ENCODE measurements at regions not wholly inside any gene's neighbourhood (a gene's known extent, or its start where the extent isn't known, plus 50 kb on each side); places are given as distances from the start of the nearest gene placed in this dataset.

GRCh38 chr5:164748861-164749260 is 1243.4 kb downstream of the MAT2B start:
- Histone ChIP-seq H2AFZ (ENCODE audit: insufficient read depth, low read length, poor library complexity) (no peak overlapping the region), H3K4me1 (ENCODE audit: control insufficient read depth in 1 of 2, insufficient read depth in 2 of 2, low read length in 2 of 2) (no peaks in the 10 kb centered on the region), H3K4ac (ENCODE audit: low read depth, low read length) (no peak overlapping the region), H4K8ac (ENCODE audit: low read depth, low read length) (no peak overlapping the region), H3K23ac (ENCODE audit: low read length) (no peak overlapping the region), H3K4me3 (ENCODE audit: low read depth, low read length) (no peak overlapping the region), H4K12ac (ENCODE audit: low read depth, low read length) (no peak overlapping the region), H2BK12ac (ENCODE audit: low read length) (no peak overlapping the region), H3K9ac (ENCODE audit: low read length) (no peak overlapping the region), H3K14ac (ENCODE audit: low read length) (no peak overlapping the region), H3K4me2 (ENCODE audit: low read length) (no peak overlapping the region), H2BK5ac (ENCODE audit: low read depth, low read length, poor library complexity) (no peak overlapping the region), H3K27me3 (ENCODE audit: insufficient read depth, low read length) (no peaks in the 10 kb centered on the region), H2AK5ac (ENCODE audit: low read length) (no peak overlapping the region), H3K9me3 (ENCODE audit: insufficient read depth, low read depth, low read length) (no peaks in the 10 kb centered on the region), H3K79me1 (ENCODE audit: low read length) (no peaks in the 10 kb centered on the region), H3K79me2 (ENCODE audit: control insufficient read depth, insufficient read depth, low read length, poor library complexity) (no peaks in the 10 kb centered on the region), H3K18ac (ENCODE audit: low read length) (no peak overlapping the region), H3K36me3 (ENCODE audit: control insufficient read depth in 1 of 2, insufficient read depth in 2 of 2, low read length in 2 of 2) (no peaks in the 10 kb centered on the region), H4K91ac (ENCODE audit: low read depth, low read length) (no peak overlapping the region), H2BK120ac (ENCODE audit: insufficient read depth, low read length, poor library complexity) (no peak overlapping the region), H3K27ac (ENCODE audit: low read depth, low read length) (no peak overlapping the region)
- no peak for DNase-seq

GRCh38 chr5:164753434-164753833 is 1248.0 kb downstream of the MAT2B start:
- no CpG with 5 or more reads among the region's 1 CpG for WGBS (ENCODE audit: extremely low coverage, insufficient coverage, insufficient read length)
- no peak overlapping the region for H3K27ac ChIP-seq (ENCODE audit: low read depth, low read length)
- no peaks in the 10 kb centered on the region for H3K79me2 ChIP-seq (ENCODE audit: control insufficient read depth, insufficient read depth, low read length, poor library complexity)
- no peaks in the 10 kb centered on the region for H3K36me3 ChIP-seq (ENCODE audit: control insufficient read depth in 1 of 2, insufficient read depth in 2 of 2, low read length in 2 of 2)
- no peak overlapping the region for H2BK12ac ChIP-seq (ENCODE audit: low read length)
- no peak overlapping the region for H3K23ac ChIP-seq (ENCODE audit: low read length)
- no peak overlapping the region for H2AFZ ChIP-seq (ENCODE audit: insufficient read depth, low read length, poor library complexity)
- H3K18ac ChIP-seq (ENCODE audit: low read length) = no peak overlapping the region
- H3K27me3 ChIP-seq (ENCODE audit: insufficient read depth, low read length) = no peaks in the 10 kb centered on the region
- H3K4me3 ChIP-seq (ENCODE audit: low read depth, low read length) = no peak overlapping the region
- H3K9me3 ChIP-seq (ENCODE audit: insufficient read depth, low read depth, low read length) = no peaks in the 10 kb centered on the region
- no peak overlapping the region for H3K9ac ChIP-seq (ENCODE audit: low read length)
- no peak overlapping the region for H2AK5ac ChIP-seq (ENCODE audit: low read length)
- no peak overlapping the region for H4K12ac ChIP-seq (ENCODE audit: low read depth, low read length)
- H3K4me2 ChIP-seq (ENCODE audit: low read length) = no peak overlapping the region
- no peak for DNase-seq
- no peak overlapping the region for H4K8ac ChIP-seq (ENCODE audit: low read depth, low read length)
- no peak overlapping the region for H2BK5ac ChIP-seq (ENCODE audit: low read depth, low read length, poor library complexity)
- H3K14ac ChIP-seq (ENCODE audit: low read length) = no peak overlapping the region
- no peaks in the 10 kb centered on the region for H3K79me1 ChIP-seq (ENCODE audit: low read length)
- no peaks in the 10 kb centered on the region for H3K4me1 ChIP-seq (ENCODE audit: control insufficient read depth in 1 of 2, insufficient read depth in 2 of 2, low read length in 2 of 2)
- H3K4ac ChIP-seq (ENCODE audit: low read depth, low read length) = no peak overlapping the region
- no peak overlapping the region for H2BK120ac ChIP-seq (ENCODE audit: insufficient read depth, low read length, poor library complexity)
- no peak overlapping the region for H4K91ac ChIP-seq (ENCODE audit: low read depth, low read length)

- Histone ChIP-seq H3K4me2 (ENCODE audit: low read length) (peak overlapping the region; percentile 50), H4K91ac (ENCODE audit: low read depth, low read length) (no peak overlapping the region), H3K18ac (ENCODE audit: low read length) (no peak overlapping the region), H3K27me3 (ENCODE audit: insufficient read depth, low read length) (no peaks in the 10 kb centered on the region), H4K12ac (ENCODE audit: low read depth, low read length) (no peak overlapping the region), H3K4me1 (ENCODE audit: control insufficient read depth in 1 of 2, insufficient read depth in 2 of 2, low read length in 2 of 2) (no peaks in the 10 kb centered on the region), H2BK5ac (ENCODE audit: low read depth, low read length, poor library complexity) (no peak overlapping the region), H3K9ac (ENCODE audit: low read length) (no peak overlapping the region), H3K4ac (ENCODE audit: low read depth, low read length) (no peak overlapping the region), H3K14ac (ENCODE audit: low read length) (no peak overlapping the region), H2AK5ac (ENCODE audit: low read length) (no peak overlapping the region), H2AFZ (ENCODE audit: insufficient read depth, low read length, poor library complexity) (no peak overlapping the region), H3K36me3 (ENCODE audit: control insufficient read depth in 1 of 2, insufficient read depth in 2 of 2, low read length in 2 of 2) (no peaks in the 10 kb centered on the region), H3K79me1 (ENCODE audit: low read length) (no peaks in the 10 kb centered on the region), H3K79me2 (ENCODE audit: control insufficient read depth, insufficient read depth, low read length, poor library complexity) (no peaks in the 10 kb centered on the region), H2BK12ac (ENCODE audit: low read length) (no peak overlapping the region), H3K23ac (ENCODE audit: low read length) (no peak overlapping the region), H3K9me3 (ENCODE audit: insufficient read depth, low read depth, low read length) (no peaks in the 10 kb centered on the region), H3K27ac (ENCODE audit: low read depth, low read length) (peak overlapping the region; percentile 42), H3K4me3 (ENCODE audit: low read depth, low read length) (no peak overlapping the region), H4K8ac (ENCODE audit: low read depth, low read length) (no peak overlapping the region), H2BK120ac (ENCODE audit: insufficient read depth, low read length, poor library complexity) (no peak overlapping the region)
- DNase-seq = peak; percentile 66 to 82
- WGBS (ENCODE audit: extremely low coverage, insufficient coverage, insufficient read length) = no CpG with 5 or more reads among the region's 2 CpGs
Measured at GRCh38 chr5:164763206-164763605, 1257.8 kb downstream of the MAT2B start.

GRCh38 chr5:164772122-164772521 is 1266.7 kb downstream of the MAT2B start:
- no peak overlapping the region for H3K18ac ChIP-seq (ENCODE audit: low read length)
- H3K4ac ChIP-seq (ENCODE audit: low read depth, low read length) = no peak overlapping the region
- no CpG with 5 or more reads among the region's 3 CpGs for WGBS (ENCODE audit: extremely low coverage, insufficient coverage, insufficient read length)

More at GRCh38 chr5:164772122-164772521, 1266.7 kb downstream of the MAT2B start:
- no peaks in the 10 kb centered on the region for H3K27me3 ChIP-seq (ENCODE audit: insufficient read depth, low read length)
- no peaks in the 10 kb centered on the region for H3K36me3 ChIP-seq (ENCODE audit: control insufficient read depth in 1 of 2, insufficient read depth in 2 of 2, low read length in 2 of 2)
- no peak overlapping the region for H2AK5ac ChIP-seq (ENCODE audit: low read length)
- no peaks in the 10 kb centered on the region for H3K79me2 ChIP-seq (ENCODE audit: control insufficient read depth, insufficient read depth, low read length, poor library complexity)
- no peak overlapping the region for H2BK5ac ChIP-seq (ENCODE audit: low read depth, low read length, poor library complexity)
- no peak overlapping the region for H2BK12ac ChIP-seq (ENCODE audit: low read length)
- H3K23ac ChIP-seq (ENCODE audit: low read length) = no peak overlapping the region
- H3K79me1 ChIP-seq (ENCODE audit: low read length) = no peaks in the 10 kb centered on the region
- no peak overlapping the region for H2BK120ac ChIP-seq (ENCODE audit: insufficient read depth, low read length, poor library complexity)
- H3K4me1 ChIP-seq (ENCODE audit: control insufficient read depth in 1 of 2, insufficient read depth in 2 of 2, low read length in 2 of 2) = no peaks in the 10 kb centered on the region
- H3K27ac ChIP-seq (ENCODE audit: low read depth, low read length) = no peak overlapping the region
- H3K9me3 ChIP-seq (ENCODE audit: insufficient read depth, low read depth, low read length) = no peaks in the 10 kb centered on the region
- H4K91ac ChIP-seq (ENCODE audit: low read depth, low read length) = no peak overlapping the region
- no peak overlapping the region for H3K4me3 ChIP-seq (ENCODE audit: low read depth, low read length)
- H2AFZ ChIP-seq (ENCODE audit: insufficient read depth, low read length, poor library complexity) = no peak overlapping the region
- no peak overlapping the region for H4K12ac ChIP-seq (ENCODE audit: low read depth, low read length)
- H3K9ac ChIP-seq (ENCODE audit: low read length) = no peak overlapping the region
- H3K4me2 ChIP-seq (ENCODE audit: low read length) = no peak overlapping the region
- no peak overlapping the region for H3K14ac ChIP-seq (ENCODE audit: low read length)
- no peak overlapping the region for H4K8ac ChIP-seq (ENCODE audit: low read depth, low read length)
- DNase-seq = no peak

Measured in trophoblast cell (in vitro differentiated cells and primary cell).